Gastrocnemius medialis (tissue), 4 donors: ENCODE measurements at regions not wholly inside any gene's neighbourhood (a gene's known extent, or its start where the extent isn't known, plus 50 kb on each side); places are given as distances from the start of the nearest gene placed in this dataset.
"Not testable (repeated sequence)": the region's sequence is repeated elsewhere in the genome, so short reads cannot be mapped to it uniquely, and the experiment has no call there.

Source experiments
- ATAC-seq, 2 donors: fragments of 150-250 bp; one replicate each; pipeline ENCODE4 v1.9.1; 2016
- DNase-seq, 2 donors: peaks; one replicate each; pipeline ENCODE4 v3.0.0-alpha.2; 2019
- H3K27ac ChIP-seq, 4 donors: fragments of 200-600 bp; sonication (generic); 1 replicate in 1 of 4; 2 replicates in 3 of 4; pipeline ENCODE4 v1.5.1; 2016 to 2018; ENCODE audit warnings: mild to moderate bottlenecking in 2 of 4, moderate library complexity in 1 of 4
- H3K27me3 ChIP-seq, 3 donors: fragments of 200-600 bp; sonication (generic) in 2 of 3; 1 replicate in 1 of 3; 2 replicates in 2 of 3; pipeline versions ENCODE4 v1.5.1 to v1.6.0; 2016 to 2019; ENCODE audit warnings: mild to moderate bottlenecking in 1 of 3, moderate library complexity in 1 of 3
- H3K36me3 ChIP-seq, 2 donors: fragments of 200-600 bp; sonication (generic) in 1 of 2; one replicate each; pipeline ENCODE4 v1.5.1; 2017 to 2018
- H3K4me1 ChIP-seq, 2 donors: fragments of 200-600 bp; sonication (generic) in 1 of 2; one replicate each; pipeline ENCODE4 v1.5.1; 2016 to 2017; ENCODE audit warnings: mild to moderate bottlenecking in 2 of 2
- H3K4me3 ChIP-seq, 4 donors: fragments of 200-600 bp; sonication (generic) in 3 of 4; 1 replicate in 1 of 4; 2 replicates in 3 of 4; pipeline ENCODE4 v1.5.1; 2016 to 2019; ENCODE audit warnings: mild to moderate bottlenecking in 2 of 4
- H3K9me3 ChIP-seq, 3 donors: fragments of 200-600 bp; sonication (generic) in 2 of 3; 1 replicate in 1 of 3; 2 replicates in 2 of 3; pipeline ENCODE4 v1.5.1; 2016 to 2019
- POLR2A ChIP-seq, 2 donors: fragments of 450-650 bp; IDR thresholded peaks; one replicate each; pipeline ENCODE4 v1.6.1; 2017; ENCODE audit warnings: antibody characterized with exemption in 2 of 2, mild to moderate bottlenecking in 2 of 2, moderate library complexity in 2 of 2
- in situ Hi-C, 4 donors: fragments of 200-750 bp; cut with MboI; loops; one replicate each; pipeline versions ENCODE4 v1.15.0 to v1.8.0; 2017; ENCODE audit warnings: low sequenced_read_pairs in 4 of 4
- intact Hi-C: fragments of 100-400 bp; cut with DNase I; formaldehyde crosslinking; loops from one replicate; pipeline ENCODE4 v1.15.1; 2023; ENCODE audit warnings: low total_unique reads
- TF ChIP-seq, protein P1 (sequence below), 5 experiments: fragments of 450-650 bp in 3 of 5; fragments of 200-600 bp in 2 of 5; sonication (generic) in 2 of 5; IDR thresholded peaks in 4 of 5; conservative IDR thresholded peaks in 1 of 5; 1 replicate in 4 of 5; 2 replicates in 1 of 5; pipeline ENCODE4 v1.5.1; 2016 to 2019; ENCODE audit warnings: antibody characterized with exemption in 5 of 5, mild to moderate bottlenecking in 3 of 5, moderate library complexity in 3 of 5

- Histone ChIP-seq H3K4me1 (no peaks in the 10 kb centered on the region), H3K27me3 (no peaks in the 10 kb centered on the region), H3K9me3 (no peaks in the 10 kb centered on the region), H3K27ac (no peak overlapping the region), H3K36me3 (no peaks in the 10 kb centered on the region), H3K4me3 (no peak overlapping the region)
- in situ Hi-C loops (loop anchor here in 1 of 4 donors (25.0 kb wide), 1 partner anchor 96 kb away; no protein-coding TSS in a partner anchor), intact Hi-C loops (no loop called here)
- no peak for DNase-seq
- no peak for ATAC-seq
- no peak for TF ChIP-seq POLR2A (IDR thresholded peaks at IDR 0.05)
- TF ChIP-seq, protein P1, sequence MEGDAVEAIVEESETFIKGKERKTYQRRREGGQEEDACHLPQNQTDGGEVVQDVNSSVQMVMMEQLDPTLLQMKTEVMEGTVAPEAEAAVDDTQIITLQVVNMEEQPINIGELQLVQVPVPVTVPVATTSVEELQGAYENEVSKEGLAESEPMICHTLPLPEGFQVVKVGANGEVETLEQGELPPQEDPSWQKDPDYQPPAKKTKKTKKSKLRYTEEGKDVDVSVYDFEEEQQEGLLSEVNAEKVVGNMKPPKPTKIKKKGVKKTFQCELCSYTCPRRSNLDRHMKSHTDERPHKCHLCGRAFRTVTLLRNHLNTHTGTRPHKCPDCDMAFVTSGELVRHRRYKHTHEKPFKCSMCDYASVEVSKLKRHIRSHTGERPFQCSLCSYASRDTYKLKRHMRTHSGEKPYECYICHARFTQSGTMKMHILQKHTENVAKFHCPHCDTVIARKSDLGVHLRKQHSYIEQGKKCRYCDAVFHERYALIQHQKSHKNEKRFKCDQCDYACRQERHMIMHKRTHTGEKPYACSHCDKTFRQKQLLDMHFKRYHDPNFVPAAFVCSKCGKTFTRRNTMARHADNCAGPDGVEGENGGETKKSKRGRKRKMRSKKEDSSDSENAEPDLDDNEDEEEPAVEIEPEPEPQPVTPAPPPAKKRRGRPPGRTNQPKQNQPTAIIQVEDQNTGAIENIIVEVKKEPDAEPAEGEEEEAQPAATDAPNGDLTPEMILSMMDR (IDR thresholded peaks at IDR 0.05 in 4 of 5, conservative IDR thresholded peaks at IDR 0.05 in 1 of 5): no peak
Observed at GRCh38 chr9:21616082-21616778, 134.1 kb upstream of the IFNE start.

GRCh38 chr9:21624675-21625644 lies 142.8 kb upstream of the IFNE start:
- no peak overlapping the region for H3K27ac ChIP-seq
- no peak for ATAC-seq
- in situ Hi-C loops: loop anchor here in 1 of 4 donors (25.0 kb wide), 1 partner anchor 87 kb away; no protein-coding TSS in a partner anchor
- TF ChIP-seq, protein P1 (IDR thresholded peaks at IDR 0.05 in 4 of 5, conservative IDR thresholded peaks at IDR 0.05 in 1 of 5): no peak
- TF ChIP-seq POLR2A (IDR thresholded peaks at IDR 0.05): no peak
- no peak overlapping the region for H3K4me3 ChIP-seq
- no peaks in the 10 kb centered on the region for H3K9me3 ChIP-seq
- intact Hi-C loops: no loop called here
- no peak for DNase-seq
- no peaks in the 10 kb centered on the region for H3K36me3 ChIP-seq
- H3K27me3 ChIP-seq: no peaks in the 10 kb centered on the region
- H3K4me1 ChIP-seq: no peaks in the 10 kb centered on the region

DNA sequence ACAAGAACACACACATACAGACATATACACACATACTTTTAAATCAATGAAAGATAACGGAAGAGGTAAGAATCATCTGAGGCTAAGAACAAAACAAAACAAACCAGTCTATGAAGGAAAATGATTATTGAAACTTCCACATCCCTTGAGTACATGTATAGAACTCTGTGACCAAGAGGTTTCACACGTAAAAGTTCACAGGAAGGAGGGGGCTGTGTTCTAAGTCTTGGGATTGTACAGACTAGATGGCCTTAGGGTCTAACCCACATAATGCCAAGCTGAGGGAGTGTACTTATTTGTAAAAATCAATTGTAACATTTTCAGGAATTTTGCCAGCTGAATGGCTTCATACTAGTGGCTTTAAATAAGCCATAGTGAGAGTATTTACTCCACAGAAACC lies 144.4 kb upstream of the IFNE start:
- in situ Hi-C loops: no loop called here
- Histone ChIP-seq H3K36me3 (no peaks in the 10 kb centered on the region), H3K9me3 (no peaks in the 10 kb centered on the region), H3K27me3 (no peaks in the 10 kb centered on the region), H3K4me1 (no peaks in the 10 kb centered on the region), H3K4me3 (no peak overlapping the region), H3K27ac (no peak overlapping the region)
- ATAC-seq (no peak), DNase-seq (no peak)
- intact Hi-C loops: no loop called here
- TF ChIP-seq, protein P1 (IDR thresholded peaks at IDR 0.05 in 4 of 5, conservative IDR thresholded peaks at IDR 0.05 in 1 of 5): no peak
- TF ChIP-seq POLR2A (IDR thresholded peaks at IDR 0.05): no peak

- intact Hi-C loops, ATAC-seq, H3K36me3 ChIP-seq, H3K9me3 ChIP-seq, DNase-seq, H3K27ac ChIP-seq, H3K4me1 ChIP-seq, in situ Hi-C loops, H3K4me3 ChIP-seq, H3K27me3 ChIP-seq: not testable (repeated sequence)
Observed at GRCh38 chr9:21628954-21629353, 146.8 kb upstream of the IFNE start.

- TF ChIP-seq, protein P1 (IDR thresholded peaks at IDR 0.05 in 4 of 5, conservative IDR thresholded peaks at IDR 0.05 in 1 of 5): no peak
- no peak for TF ChIP-seq POLR2A (IDR thresholded peaks at IDR 0.05)
- no peaks in the 10 kb centered on the region for H3K4me1 ChIP-seq
- DNase-seq (no peak), ATAC-seq (no peak)
- no peaks in the 10 kb centered on the region for H3K36me3 ChIP-seq
- in situ Hi-C loops (no loop called here), intact Hi-C loops (loop anchor here (10.0 kb wide), 1 partner anchor 100 kb away; no protein-coding TSS in a partner anchor)
- H3K4me3 ChIP-seq: no peak overlapping the region
- H3K27ac ChIP-seq: no peak overlapping the region
- no peaks in the 10 kb centered on the region for H3K9me3 ChIP-seq
- H3K27me3 ChIP-seq: no peaks in the 10 kb centered on the region
Observed at GRCh38 chr9:21634951-21635350, 152.8 kb upstream of the IFNE start.
